Effector memory CD8-positive, alpha-beta T cell (primary cell): ENCODE measurements at regions not wholly inside any gene's neighbourhood (a gene's known extent, or its start where the extent isn't known, plus 50 kb on each side); places are given as distances from the start of the nearest gene placed in this dataset.

Experiments
- ATAC-seq: fragments of 150-1000 bp; cut with Tn5 transposase; replicated peaks from 2 replicates; pipeline ENCODE4 v1.10.0; 2021; ENCODE audit warnings: mild to moderate bottlenecking, moderate library complexity
- DNase-seq, 3 experiments: peaks; one replicate each; pipeline ENCODE4 v3.0.0; 2021
- H3K27ac Mint-ChIP-seq, 2 donors: one replicate each; pipeline ENCODE4 v1.8.0; 2022; ENCODE audit warnings: mild to moderate bottlenecking in 2 of 2, mixed read lengths in 2 of 2, moderate library complexity in 2 of 2
- H3K27me3 Mint-ChIP-seq, 2 donors: one replicate each; pipeline ENCODE4 v1.8.0; 2022; ENCODE audit warnings: mixed read lengths in 2 of 2
- H3K36me3 Mint-ChIP-seq: one replicate; pipeline ENCODE4 v1.8.0; 2022; ENCODE audit warnings: mild to moderate bottlenecking, moderate library complexity, mixed read lengths; ENCODE audit not compliant: insufficient read depth
- H3K4me1 Mint-ChIP-seq, 2 donors: one replicate each; pipeline ENCODE4 v1.8.0; 2022; ENCODE audit warnings: low read depth in 2 of 2, mixed read lengths in 2 of 2
- H3K4me3 Mint-ChIP-seq, 2 donors: one replicate each; pipeline ENCODE4 v1.8.0; 2022; ENCODE audit warnings: mild to moderate bottlenecking in 2 of 2, mixed read lengths in 2 of 2, moderate library complexity in 2 of 2
- H3K9me3 Mint-ChIP-seq, 2 donors: one replicate each; pipeline ENCODE4 v1.8.0; 2022; ENCODE audit warnings: mixed read lengths in 2 of 2

- H3K27me3 Mint-ChIP-seq, result no peaks in the 10 kb centered on the region
These were observed 575.3 kb upstream of the IL12A start for GRCh38 chr3:159413319-159413718.

DNA sequence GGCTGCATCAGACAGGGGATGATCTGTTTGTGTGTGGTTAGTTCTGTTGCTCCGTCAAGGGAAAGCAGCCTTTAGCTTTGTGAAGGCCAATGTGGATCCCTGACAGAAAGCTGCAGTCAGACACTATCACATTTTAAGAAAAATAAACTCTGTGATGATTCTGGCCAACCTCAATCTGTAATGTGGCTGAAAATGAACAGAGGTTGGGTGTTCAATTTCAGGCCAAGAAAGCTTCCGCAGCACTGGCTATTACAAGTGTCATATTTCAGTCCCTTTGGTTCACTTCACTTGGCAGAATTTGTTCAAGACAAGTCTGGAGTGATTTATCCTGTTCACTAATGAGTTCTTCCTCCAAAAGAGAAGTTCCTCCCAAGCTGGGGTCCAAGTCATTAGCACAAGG is 571.8 kb upstream of the IL12A start:
- Mint-ChIP-seq H3K4me3 (no peak overlapping the region), H3K4me1 (no peaks in the 10 kb centered on the region), H3K36me3 (no peaks in the 10 kb centered on the region), H3K27me3 (no peaks in the 10 kb centered on the region), H3K9me3 (peaks cover 0 to 4% of the 10 kb centered on the region in 2 donors), H3K27ac (no peak overlapping the region)
- DNase-seq, result no peak
- no peak for ATAC-seq

More at GRCh38 chr3:159413319-159413718, 575.3 kb upstream of the IL12A start:
- Mint-ChIP-seq H3K9me3 (peaks cover 11 to 17% of the 10 kb centered on the region in 2 donors), H3K36me3 (no peaks in the 10 kb centered on the region), H3K4me3 (no peak overlapping the region), H3K4me1 (no peaks in the 10 kb centered on the region), H3K27ac (no peak overlapping the region)
- no peak for ATAC-seq
- no peak for DNase-seq

DNA sequence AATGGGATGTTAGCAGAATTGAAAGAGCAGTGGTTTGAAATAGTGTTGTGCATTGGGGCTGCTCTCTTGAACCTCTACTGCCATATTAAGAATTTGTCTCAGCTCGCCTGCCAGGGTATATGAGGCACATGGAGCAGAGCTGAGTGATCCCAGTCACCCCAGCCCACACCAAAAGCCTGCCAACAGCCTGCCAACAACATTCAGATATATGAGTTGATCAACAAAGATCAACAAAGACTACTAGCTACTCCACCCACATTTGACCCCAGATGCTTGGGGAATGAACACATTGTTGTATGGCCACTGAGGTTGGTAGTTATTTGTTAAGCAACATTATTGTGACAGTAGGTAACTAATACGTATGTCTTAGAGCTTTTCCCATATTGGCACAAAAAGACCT is 570.9 kb upstream of the IL12A start:
- H3K27ac Mint-ChIP-seq, result no peak overlapping the region
- ATAC-seq, result no peak

DNA sequence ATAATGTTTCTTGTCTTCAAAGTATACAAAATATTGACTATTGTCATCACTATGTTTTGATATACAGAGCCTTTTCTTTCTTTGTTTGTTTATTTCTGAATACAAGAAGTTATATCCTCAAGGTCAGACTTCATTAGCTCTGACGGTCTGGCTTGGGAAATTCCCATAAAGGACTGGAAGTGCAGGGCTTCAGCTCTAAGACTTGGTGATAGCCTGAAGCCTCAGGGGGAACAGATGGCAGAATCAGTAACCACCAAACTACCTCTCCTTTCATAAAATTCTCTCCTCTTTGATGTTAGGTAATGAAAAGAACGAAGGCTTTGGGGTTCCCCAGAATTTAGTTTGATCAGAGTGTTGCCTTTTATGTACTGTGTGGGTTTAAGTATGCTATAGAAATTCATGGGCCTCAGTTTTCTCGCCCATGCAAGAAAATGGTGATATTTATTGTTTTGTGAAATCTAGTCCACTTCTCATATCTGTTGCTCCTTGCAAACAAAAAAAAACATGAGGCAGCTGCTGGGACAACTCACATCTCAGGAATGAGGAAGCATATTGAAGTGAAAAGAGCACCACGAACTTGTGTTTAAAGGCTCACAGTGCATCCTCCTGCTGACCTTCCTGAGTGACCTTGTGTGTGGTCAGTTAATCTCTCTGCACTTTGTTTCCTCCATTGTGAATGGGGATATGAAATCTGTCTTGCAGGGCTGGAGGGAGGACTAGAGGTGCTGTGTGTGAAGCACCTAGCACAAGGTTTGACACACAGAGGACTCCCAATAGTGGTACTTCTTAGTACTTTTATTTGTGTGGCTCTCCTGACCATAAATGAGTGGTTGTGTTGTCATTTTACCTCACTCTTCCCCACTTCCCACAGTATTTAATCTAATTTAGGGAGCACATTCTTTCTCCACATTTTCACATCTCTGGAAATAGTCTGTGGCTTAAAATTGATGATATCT is 569.8 kb upstream of the IL12A start:
- ATAC-seq, result no peak

More for the DNA sequence above, 570.9 kb upstream of the IL12A start:
- H3K9me3 Mint-ChIP-seq, result peaks cover 0 to 4% of the 10 kb centered on the region in 2 donors
- H3K36me3 Mint-ChIP-seq, result no peaks in the 10 kb centered on the region
- H3K27me3 Mint-ChIP-seq, result no peaks in the 10 kb centered on the region
- DNase-seq, result no peak
- no peaks in the 10 kb centered on the region for H3K4me1 Mint-ChIP-seq
- no peak overlapping the region for H3K4me3 Mint-ChIP-seq

GRCh38 chr3:159429702-159430101 is 558.9 kb upstream of the IL12A start:
- ATAC-seq (no peak), DNase-seq (no peak)
- no peaks in the 10 kb centered on the region for H3K27me3 Mint-ChIP-seq
- no peaks in the 10 kb centered on the region for H3K36me3 Mint-ChIP-seq
- H3K27ac Mint-ChIP-seq, result no peak overlapping the region
- H3K4me1 Mint-ChIP-seq, result no peaks in the 10 kb centered on the region
- peaks cover 4 to 23% of the 10 kb centered on the region in 2 donors for H3K9me3 Mint-ChIP-seq
- no peak overlapping the region for H3K4me3 Mint-ChIP-seq

More for the DNA sequence above, 569.8 kb upstream of the IL12A start:
- H3K9me3 Mint-ChIP-seq, result peaks cover 0 to 2% of the 10 kb centered on the region in 2 donors
- H3K36me3 Mint-ChIP-seq, result no peaks in the 10 kb centered on the region
- no peaks in the 10 kb centered on the region for H3K4me1 Mint-ChIP-seq
- H3K27ac Mint-ChIP-seq, result no peak overlapping the region
- DNase-seq, result no peak
- H3K4me3 Mint-ChIP-seq, result no peak overlapping the region
- no peaks in the 10 kb centered on the region for H3K27me3 Mint-ChIP-seq

DNA sequence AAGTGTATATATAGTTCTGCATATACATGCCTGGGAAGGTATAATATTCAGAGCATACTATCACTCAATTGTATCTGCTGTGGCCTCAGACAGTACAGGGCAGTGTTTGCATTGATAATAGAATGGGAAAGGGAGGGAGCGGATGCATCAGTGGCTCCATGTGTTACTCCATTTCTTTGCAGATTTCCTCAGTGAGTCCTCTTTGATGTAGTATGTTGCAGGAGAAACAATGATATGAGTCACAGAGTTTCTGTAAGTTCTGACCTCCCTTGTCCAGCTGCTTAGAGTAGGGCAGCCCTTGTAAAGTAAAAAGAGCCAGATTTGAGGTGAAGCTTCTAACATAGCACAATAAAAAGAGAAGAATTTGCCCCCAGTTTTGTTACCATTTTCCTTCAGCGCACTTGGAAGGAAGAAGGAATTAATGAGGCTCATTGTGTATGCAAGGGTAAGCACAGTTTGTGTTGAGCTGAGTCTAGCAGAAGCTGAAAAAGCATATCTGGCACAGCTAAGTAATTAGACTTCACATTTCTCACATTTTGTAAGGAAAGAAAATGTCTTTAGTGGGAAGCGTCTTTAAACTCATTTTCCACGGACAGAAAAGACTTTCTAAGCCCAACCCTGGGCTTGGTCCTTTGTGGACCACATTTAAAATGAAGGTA is 555.8 kb upstream of the IL12A start:
- DNase-seq (no peak), ATAC-seq (no peak)
- Mint-ChIP-seq H3K4me3 (no peak overlapping the region), H3K27ac (no peak overlapping the region), H3K36me3 (no peaks in the 10 kb centered on the region), H3K9me3 (peaks cover 6 to 23% of the 10 kb centered on the region in 2 donors), H3K27me3 (no peaks in the 10 kb centered on the region), H3K4me1 (no peaks in the 10 kb centered on the region)

DNA sequence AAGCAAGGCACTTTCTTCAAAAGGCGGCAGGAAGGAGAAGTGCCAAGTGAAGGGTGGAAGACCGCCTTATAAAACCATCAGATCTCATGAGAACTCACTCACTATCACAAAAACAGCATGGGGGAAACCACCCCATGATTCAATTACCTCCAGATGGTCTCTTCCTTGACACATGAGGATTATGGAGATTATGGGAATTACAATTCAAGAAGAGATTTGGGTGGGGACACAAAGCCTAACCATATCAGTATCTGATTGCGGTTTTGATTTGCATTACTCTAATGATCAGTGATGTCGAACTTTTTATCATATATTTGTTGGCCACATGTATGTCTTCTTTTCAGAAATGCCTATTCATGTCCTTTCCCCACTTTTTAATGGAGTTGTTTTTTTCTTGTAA is 549.3 kb upstream of the IL12A start:
- no peaks in the 10 kb centered on the region for H3K27me3 Mint-ChIP-seq
- no peak for ATAC-seq

DNA sequence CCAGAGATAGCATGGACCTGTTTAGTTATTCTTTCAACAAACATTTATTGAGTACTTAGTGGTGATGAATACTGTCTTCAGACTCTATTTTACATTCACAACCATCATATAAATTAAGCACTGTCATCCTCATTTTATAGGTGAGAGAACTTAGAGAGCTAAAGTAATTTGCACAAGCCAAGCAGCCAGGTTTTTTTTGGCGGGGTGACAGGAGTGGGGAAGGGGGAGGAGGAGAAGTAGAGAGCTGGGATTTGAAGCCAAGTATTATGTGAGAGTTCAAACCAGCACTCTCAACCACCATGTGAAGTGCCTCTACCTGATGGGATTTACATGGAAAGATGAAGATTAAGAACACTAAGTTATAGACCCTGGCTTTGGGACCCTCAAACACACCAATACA is 547.4 kb upstream of the IL12A start:
- no peak for ATAC-seq
- Mint-ChIP-seq H3K36me3 (no peaks in the 10 kb centered on the region), H3K27ac (no peak overlapping the region), H3K4me3 (no peak overlapping the region), H3K4me1 (no peaks in the 10 kb centered on the region), H3K9me3 (peaks cover 3 to 22% of the 10 kb centered on the region in 2 donors), H3K27me3 (no peaks in the 10 kb centered on the region)
- DNase-seq, result no peak

More for the DNA sequence above, 549.3 kb upstream of the IL12A start:
- H3K9me3 Mint-ChIP-seq, result peaks cover 3 to 17% of the 10 kb centered on the region in 2 donors
- DNase-seq, result no peak
- no peaks in the 10 kb centered on the region for H3K36me3 Mint-ChIP-seq
- no peak overlapping the region for H3K4me3 Mint-ChIP-seq
- no peak overlapping the region for H3K27ac Mint-ChIP-seq
- H3K4me1 Mint-ChIP-seq, result no peaks in the 10 kb centered on the region

DNA sequence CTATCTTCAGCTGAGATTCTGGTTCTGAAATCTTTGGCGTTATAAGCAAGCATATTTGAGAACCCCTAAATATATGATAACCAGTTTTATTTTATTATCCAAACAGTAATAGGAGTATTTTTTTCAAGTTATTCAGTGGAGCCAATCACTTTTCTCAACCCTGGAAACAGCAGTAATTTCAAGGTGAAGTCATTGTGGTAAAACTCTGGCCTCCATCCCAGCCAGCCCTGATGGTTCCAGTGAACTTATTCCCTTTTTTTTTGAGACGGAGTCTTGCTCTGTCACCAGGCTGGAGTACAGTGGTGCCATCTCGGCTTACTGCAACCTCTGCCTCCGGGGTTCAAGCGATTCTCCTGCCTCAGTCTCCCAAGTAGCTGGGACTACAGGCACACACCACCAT is 545.4 kb upstream of the IL12A start:
- Mint-ChIP-seq H3K36me3 (no peaks in the 10 kb centered on the region), H3K27me3 (no peaks in the 10 kb centered on the region), H3K27ac (no peak overlapping the region), H3K4me1 (no peaks in the 10 kb centered on the region), H3K4me3 (no peak overlapping the region), H3K9me3 (peaks cover 3 to 22% of the 10 kb centered on the region in 2 donors)
- ATAC-seq (no peak), DNase-seq (no peak)

GRCh38 chr3:159447841-159448240 is 540.8 kb upstream of the IL12A start:
- Mint-ChIP-seq H3K27ac (no peak overlapping the region), H3K36me3 (no peaks in the 10 kb centered on the region), H3K4me3 (no peak overlapping the region), H3K27me3 (no peaks in the 10 kb centered on the region), H3K9me3 (peaks cover 1 to 14% of the 10 kb centered on the region in 2 donors), H3K4me1 (no peaks in the 10 kb centered on the region)
- no peak for DNase-seq
- ATAC-seq, result no peak

DNA sequence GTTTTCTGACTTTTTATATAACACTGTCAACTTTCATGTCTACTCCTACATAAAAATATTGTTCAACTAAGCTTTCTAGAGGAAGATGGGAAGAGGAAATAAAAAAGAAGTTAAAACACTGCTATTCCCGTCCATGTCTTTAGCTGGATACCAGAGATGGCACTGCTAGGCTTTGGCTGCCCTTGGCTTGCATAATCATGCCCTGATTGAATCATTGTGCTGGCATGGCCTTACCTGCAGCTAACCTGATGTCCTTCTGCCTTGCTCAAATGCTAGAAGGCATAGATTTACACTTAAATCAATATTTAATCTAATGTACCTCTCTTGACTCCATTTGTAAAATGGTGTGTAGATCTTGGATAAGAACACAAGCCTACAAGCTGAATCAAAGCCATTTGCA is 539.7 kb upstream of the IL12A start:
- H3K4me3 Mint-ChIP-seq, result no peak overlapping the region
- H3K9me3 Mint-ChIP-seq, result peaks cover 1 to 10% of the 10 kb centered on the region in 2 donors
- H3K27me3 Mint-ChIP-seq, result no peaks in the 10 kb centered on the region
- H3K4me1 Mint-ChIP-seq, result no peaks in the 10 kb centered on the region
- ATAC-seq, result no peak
- no peak overlapping the region for H3K27ac Mint-ChIP-seq
- DNase-seq, result no peak
- no peaks in the 10 kb centered on the region for H3K36me3 Mint-ChIP-seq

DNA sequence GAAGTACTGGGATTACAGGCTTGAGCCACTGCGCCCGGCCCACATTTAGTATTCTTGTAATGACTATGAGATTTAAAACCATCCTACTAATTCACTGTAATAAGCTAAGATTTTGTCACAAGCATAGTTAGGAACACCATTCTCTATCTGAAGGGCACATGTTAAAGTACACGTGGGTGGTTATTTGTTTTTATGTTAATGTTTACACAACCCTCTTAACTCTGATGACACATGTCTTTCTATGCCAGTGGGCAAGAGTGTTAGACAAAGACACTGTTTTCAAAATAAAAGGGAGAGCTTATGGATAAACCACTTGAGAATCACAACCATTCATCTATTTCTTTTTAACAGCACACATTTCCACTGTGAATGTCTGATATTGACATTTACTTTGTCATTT is 537.6 kb upstream of the IL12A start:
- Mint-ChIP-seq H3K27ac (no peak overlapping the region), H3K9me3 (peaks cover 0 to 1% of the 10 kb centered on the region in 2 donors), H3K36me3 (no peaks in the 10 kb centered on the region), H3K27me3 (no peaks in the 10 kb centered on the region), H3K4me1 (no peaks in the 10 kb centered on the region), H3K4me3 (no peak overlapping the region)
- no peak for ATAC-seq
- DNase-seq, result no peak

- Mint-ChIP-seq H3K4me1 (no peaks in the 10 kb centered on the region), H3K27me3 (no peaks in the 10 kb centered on the region), H3K36me3 (no peaks in the 10 kb centered on the region), H3K9me3 (no peaks in the 10 kb centered on the region), H3K27ac (no peak overlapping the region), H3K4me3 (no peak overlapping the region)
- DNase-seq (no peak), ATAC-seq (no peak)
These were observed 537.2 kb upstream of the IL12A start for GRCh38 chr3:159451482-159451881.

DNA sequence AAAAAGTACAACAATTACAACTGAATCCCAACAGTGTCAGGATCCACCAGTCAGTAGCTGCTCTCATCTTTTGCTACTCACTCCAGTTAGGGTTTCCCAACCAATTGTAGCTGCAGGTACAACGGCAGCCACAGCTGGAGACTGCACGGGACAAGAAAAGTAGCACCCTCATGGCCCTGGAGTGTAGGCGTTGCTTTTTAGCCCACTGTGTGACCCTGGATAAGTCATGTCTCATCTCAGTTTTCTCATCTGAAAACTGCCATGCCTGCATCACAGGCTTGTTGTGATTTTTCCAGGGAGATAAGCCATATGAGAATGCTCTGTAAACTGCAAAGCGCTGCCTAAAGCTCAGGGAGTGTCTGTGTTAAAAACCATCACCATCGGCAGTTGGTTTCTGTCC is 535.6 kb upstream of the IL12A start:
- Mint-ChIP-seq H3K27me3 (no peaks in the 10 kb centered on the region), H3K27ac (no peak overlapping the region), H3K36me3 (no peaks in the 10 kb centered on the region), H3K4me1 (no peaks in the 10 kb centered on the region), H3K9me3 (no peaks in the 10 kb centered on the region), H3K4me3 (no peak overlapping the region)
- no peak for DNase-seq
- ATAC-seq, result no peak
